IPS DF 19.7 (cell line): ENCODE measurements at regions not wholly inside any gene's neighbourhood (a gene's known extent, or its start where the extent isn't known, plus 50 kb on each side); places are given as distances from the start of the nearest gene placed in this dataset.
"Not testable (repeated sequence)": the region's sequence is repeated elsewhere in the genome, so short reads cannot be mapped to it uniquely, and the experiment has no call there.

Source experiments
- DNase-seq: peaks from one replicate; pipeline ENCODE4 v3.0.0-alpha.2; 2013; ENCODE audit warnings: low read depth, low spot score

GRCh38 chr6:66184091-66184490 is 477.1 kb upstream of the EYS start:
- no peak for DNase-seq

GRCh38 chr6:66179361-66179760 is 472.3 kb upstream of the EYS start:
- no peak for DNase-seq

- no peak for DNase-seq
Observed at GRCh38 chr6:66173587-66173986, 466.6 kb upstream of the EYS start.

GRCh38 chr6:66166713-66167112 is 459.7 kb upstream of the EYS start:
- not testable (repeated sequence) for DNase-seq

- no peak for DNase-seq
Observed at GRCh38 chr6:66161546-66162108, 454.6 kb upstream of the EYS start.

- DNase-seq = no peak
Observed at GRCh38 chr6:66159937-66160336, 452.9 kb upstream of the EYS start.

- DNase-seq = no peak
Observed at GRCh38 chr6:66153247-66153646, 446.2 kb upstream of the EYS start.

GRCh38 chr6:66149132-66149531 is 442.1 kb upstream of the EYS start:
- DNase-seq = no peak

GRCh38 chr6:66145867-66146266 is 438.8 kb upstream of the EYS start:
- DNase-seq = no peak

- no peak for DNase-seq
Observed at GRCh38 chr6:66134021-66134420, 427.0 kb upstream of the EYS start.

- no peak for DNase-seq
Observed at GRCh38 chr6:66128656-66129055, 421.6 kb upstream of the EYS start.

- DNase-seq = no peak
Observed at GRCh38 chr6:66128243-66128642, 421.2 kb upstream of the EYS start.

- no peak for DNase-seq
Observed at GRCh38 chr6:66127061-66127460, 420.0 kb upstream of the EYS start.

GRCh38 chr6:66126358-66126757 is 419.3 kb upstream of the EYS start:
- DNase-seq = no peak

- no peak for DNase-seq
Observed at GRCh38 chr6:66103954-66104353, 396.9 kb upstream of the EYS start.

- DNase-seq = no peak
Observed at GRCh38 chr6:66103354-66103753, 396.3 kb upstream of the EYS start.

GRCh38 chr6:66096679-66097078 is 389.7 kb upstream of the EYS start:
- no peak for DNase-seq

- no peak for DNase-seq
Observed at GRCh38 chr6:66094615-66095014, 387.6 kb upstream of the EYS start.

- not testable (repeated sequence) for DNase-seq
Observed at GRCh38 chr6:66092306-66092705, 385.3 kb upstream of the EYS start.

GRCh38 chr6:66086532-66086931 is 379.5 kb upstream of the EYS start:
- DNase-seq = no peak

GRCh38 chr6:66082914-66083313 is 375.9 kb upstream of the EYS start:
- no peak for DNase-seq

GRCh38 chr6:66068907-66069306 is 361.9 kb upstream of the EYS start:
- no peak for DNase-seq

- DNase-seq = no peak
Observed at GRCh38 chr6:66068033-66068432, 361.0 kb upstream of the EYS start.

- no peak for DNase-seq
Observed at GRCh38 chr6:66065313-66065712, 358.3 kb upstream of the EYS start.
